Nephron progenitor cell (in vitro differentiated cells): ENCODE measurements at regions not wholly inside any gene's neighbourhood (a gene's known extent, or its start where the extent isn't known, plus 50 kb on each side); places are given as distances from the start of the nearest gene placed in this dataset.

ENCODE experiments used
- DNase-seq: peaks from one replicate; pipeline ENCODE4 v3.0.0; 2021
- H3K27ac Mint-ChIP-seq: 2 replicates; pipeline ENCODE4 v1.8.0; 2021; ENCODE audit warnings: mild to moderate bottlenecking, moderate library complexity, mixed read lengths
- H3K27me3 Mint-ChIP-seq: 2 replicates; pipeline ENCODE4 v1.8.0; 2021; ENCODE audit warnings: mild to moderate bottlenecking, low read depth, mixed read lengths; ENCODE audit not compliant: poor library complexity
- H3K36me3 Mint-ChIP-seq: 2 replicates; pipeline ENCODE4 v1.8.0; 2021; ENCODE audit warnings: low read depth, mixed read lengths
- H3K4me1 Mint-ChIP-seq: 2 replicates; pipeline ENCODE4 v1.8.0; 2021; ENCODE audit warnings: mixed read lengths
- H3K4me3 Mint-ChIP-seq: 2 replicates; pipeline ENCODE4 v1.8.0; 2021; ENCODE audit warnings: mild to moderate bottlenecking, moderate library complexity, mixed read lengths
- H3K9me3 Mint-ChIP-seq: 2 replicates; pipeline ENCODE4 v1.8.0; 2021; ENCODE audit warnings: mild to moderate bottlenecking, moderate library complexity, mixed read lengths
- CTCF ChIP-seq: fragments of 200-600 bp; sonication (generic); IDR thresholded peaks from 2 replicates; pipeline ENCODE4 v1.5.0; 2021; ENCODE audit warnings: antibody characterized with exemption

DNA sequence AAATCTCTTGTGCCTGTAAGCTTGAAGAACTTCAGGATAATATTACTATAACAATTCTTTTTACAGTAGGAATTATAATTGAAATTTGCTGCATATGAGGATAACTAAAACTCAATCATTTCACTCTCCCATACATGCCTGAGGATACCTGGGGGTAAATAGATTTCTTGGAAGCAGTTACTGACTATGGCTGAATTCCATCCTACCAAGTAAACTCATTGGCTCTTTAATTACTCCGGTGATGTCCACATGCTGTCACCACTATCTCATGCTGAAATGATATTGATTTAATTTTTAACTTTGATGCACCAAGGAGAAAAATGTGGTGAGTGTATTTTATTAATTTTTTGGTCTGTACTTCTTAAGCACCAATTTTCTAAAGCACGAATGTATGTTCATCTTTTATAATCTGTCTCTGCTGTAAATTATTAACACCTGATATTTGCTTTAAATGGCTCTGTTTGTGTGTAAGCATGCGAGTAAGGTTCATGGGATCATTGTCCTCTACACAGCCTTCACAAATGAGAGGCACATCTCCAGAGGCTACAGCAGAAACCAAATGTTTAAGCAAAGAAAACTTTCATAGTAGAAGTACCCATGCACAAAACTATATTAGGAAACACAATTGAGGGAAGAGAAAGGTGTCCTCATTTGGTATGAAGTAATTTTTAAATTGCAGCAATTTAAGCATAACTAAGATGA, 164.2 kb upstream of the POU3F2 start:
- Mint-ChIP-seq H3K4me1 (no peaks in the 10 kb centered on the region), H3K36me3 (no peaks in the 10 kb centered on the region), H3K9me3 (no peaks in the 10 kb centered on the region), H3K4me3 (no peak overlapping the region), H3K27ac (no peak overlapping the region), H3K27me3 (peaks cover 9% of the 10 kb centered on the region)
- no peak for DNase-seq
- no peak for TF ChIP-seq CTCF

DNA sequence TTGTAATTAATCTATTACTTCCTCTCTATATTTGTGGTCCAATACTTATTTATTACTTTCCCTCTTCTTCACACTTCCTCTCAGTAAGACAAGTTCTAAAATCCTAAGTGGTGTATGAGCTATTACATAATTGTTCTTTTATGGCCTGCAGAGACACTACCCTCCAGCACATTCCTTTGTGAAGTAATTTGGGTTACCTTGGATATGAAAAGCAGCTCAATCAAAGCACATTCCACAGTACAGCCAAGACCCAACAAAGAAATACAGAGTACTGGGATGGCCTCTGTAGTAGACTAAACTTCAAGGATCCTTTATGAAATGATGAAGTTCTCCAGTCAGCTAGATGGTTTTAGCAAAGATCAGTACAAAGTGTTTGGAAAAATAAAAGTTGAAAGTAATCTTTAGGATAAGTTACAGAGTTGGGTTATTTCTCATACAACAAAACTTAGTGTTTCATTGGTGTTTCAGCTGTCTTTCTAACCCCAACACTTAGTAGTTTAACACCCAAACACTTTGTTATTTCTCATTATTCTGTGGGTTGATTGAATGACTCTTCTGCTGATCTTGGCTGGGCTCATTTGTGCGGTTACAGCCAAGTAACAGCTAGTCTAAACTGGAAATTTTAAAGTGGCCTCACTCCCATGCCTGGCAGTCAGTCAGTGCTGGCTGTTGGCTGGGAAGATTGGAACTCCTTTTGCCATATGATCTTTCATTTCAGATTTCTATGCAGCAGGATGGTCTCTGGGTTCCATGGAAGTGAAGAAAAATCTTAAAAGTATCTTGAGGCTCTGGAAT, 161.5 kb upstream of the POU3F2 start:
- Mint-ChIP-seq H3K9me3 (peaks cover 6% of the 10 kb centered on the region), H3K36me3 (no peaks in the 10 kb centered on the region), H3K27ac (peak overlapping the region; percentile 39), H3K4me3 (no peak overlapping the region), H3K27me3 (peaks cover 4% of the 10 kb centered on the region), H3K4me1 (no peaks in the 10 kb centered on the region)
- TF ChIP-seq CTCF, result no peak
- DNase-seq, result no peak

GRCh38 chr6:98678481-98678880, 155.9 kb upstream of the POU3F2 start:
- Mint-ChIP-seq H3K4me1 (no peaks in the 10 kb centered on the region), H3K4me3 (no peak overlapping the region), H3K27ac (no peak overlapping the region), H3K36me3 (no peaks in the 10 kb centered on the region), H3K27me3 (no peaks in the 10 kb centered on the region), H3K9me3 (peaks cover 6% of the 10 kb centered on the region)
- no peak for DNase-seq
- no peak for TF ChIP-seq CTCF

DNA sequence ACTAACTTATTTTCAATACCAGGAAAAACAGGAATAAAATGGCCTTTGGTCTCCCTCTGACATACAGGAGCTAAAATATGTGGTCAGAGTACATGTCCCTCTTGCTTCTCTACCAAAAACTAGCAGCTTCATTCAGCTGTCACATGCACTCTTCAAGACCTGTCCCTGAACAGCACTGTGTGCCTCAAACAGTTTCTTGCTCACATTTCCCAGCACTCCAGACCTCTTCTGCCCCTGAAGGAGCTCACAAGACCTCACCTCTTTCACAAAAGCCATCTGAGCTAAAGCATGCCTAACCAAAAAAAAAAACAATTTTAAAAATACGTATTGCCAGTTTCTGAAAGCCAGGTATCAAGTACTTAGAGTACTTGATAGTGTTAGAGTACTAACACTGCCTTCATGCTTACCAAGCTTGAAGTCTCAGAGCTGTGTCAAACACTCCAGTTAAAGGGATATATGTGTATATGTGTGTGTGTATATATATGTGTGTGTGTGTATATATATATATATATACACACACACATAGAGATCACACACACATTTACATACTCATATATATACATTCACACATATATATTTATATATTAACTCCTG, 148.3 kb upstream of the POU3F2 start:
- no peaks in the 10 kb centered on the region for H3K4me1 Mint-ChIP-seq
- no peak for TF ChIP-seq CTCF
- no peak overlapping the region for H3K27ac Mint-ChIP-seq

GRCh38 chr6:98687752-98688151, 146.6 kb upstream of the POU3F2 start:
- no peak for DNase-seq
- Mint-ChIP-seq H3K27me3 (no peaks in the 10 kb centered on the region), H3K4me3 (no peak overlapping the region), H3K9me3 (no peaks in the 10 kb centered on the region), H3K4me1 (no peaks in the 10 kb centered on the region), H3K36me3 (no peaks in the 10 kb centered on the region), H3K27ac (no peak overlapping the region)
- TF ChIP-seq CTCF, result no peak

More for the DNA sequence above, 148.3 kb upstream of the POU3F2 start:
- no peak for DNase-seq
- Mint-ChIP-seq H3K36me3 (no peaks in the 10 kb centered on the region), H3K9me3 (no peaks in the 10 kb centered on the region), H3K27me3 (no peaks in the 10 kb centered on the region), H3K4me3 (no peak overlapping the region)
